Chondrocyte (in vitro differentiated cells): ENCODE measurements at regions not wholly inside any gene's neighbourhood (a gene's known extent, or its start where the extent isn't known, plus 50 kb on each side); places are given as distances from the start of the nearest gene placed in this dataset.

ENCODE experiments used
- DNase-seq: peaks from one replicate; pipeline ENCODE4 v3.0.0; 2021; ENCODE audit warnings: mixed read lengths, low spot score
- H3K27ac Mint-ChIP-seq: one replicate; pipeline ENCODE4 v1.8.0; 2021; ENCODE audit warnings: mild to moderate bottlenecking, moderate library complexity, mixed read lengths; ENCODE audit not compliant: unreplicated experiment
- H3K27me3 Mint-ChIP-seq: 2 replicates; pipeline ENCODE4 v1.8.0; 2021; ENCODE audit warnings: low read depth, mixed read lengths
- H3K36me3 Mint-ChIP-seq: 2 replicates; pipeline ENCODE4 v1.8.0; 2021; ENCODE audit warnings: low read depth, mixed read lengths
- H3K4me1 Mint-ChIP-seq: 2 replicates; pipeline ENCODE4 v1.8.0; 2021; ENCODE audit warnings: low read depth, mild to moderate bottlenecking, mixed read lengths
- H3K4me3 Mint-ChIP-seq: one replicate; pipeline ENCODE4 v1.8.0; 2021; ENCODE audit warnings: mild to moderate bottlenecking, moderate library complexity, mixed read lengths; ENCODE audit not compliant: unreplicated experiment
- H3K9me3 Mint-ChIP-seq: 2 replicates; pipeline ENCODE4 v1.8.0; 2021; ENCODE audit warnings: low read depth, mixed read lengths
- CTCF ChIP-seq: fragments of 200-600 bp; sonication (generic); IDR thresholded peaks from 2 replicates; pipeline ENCODE4 v1.5.0; 2021; ENCODE audit warnings: antibody characterized with exemption, mild to moderate bottlenecking, moderate library complexity

- no peak overlapping the region for H3K4me3 Mint-ChIP-seq
- H3K9me3 Mint-ChIP-seq = no peaks in the 10 kb centered on the region
- H3K27ac Mint-ChIP-seq = no peak overlapping the region
- no peaks in the 10 kb centered on the region for H3K4me1 Mint-ChIP-seq
- peak; percentile 89 for TF ChIP-seq CTCF
- H3K27me3 Mint-ChIP-seq = no peaks in the 10 kb centered on the region
- no peaks in the 10 kb centered on the region for H3K36me3 Mint-ChIP-seq
- no peak for DNase-seq
Observed at GRCh38 chr1:117284399-117285215, 73.9 kb upstream of the VTCN1 start.

- Mint-ChIP-seq H3K9me3 (no peaks in the 10 kb centered on the region), H3K27ac (no peak overlapping the region), H3K36me3 (no peaks in the 10 kb centered on the region), H3K4me1 (no peaks in the 10 kb centered on the region), H3K4me3 (no peak overlapping the region), H3K27me3 (no peaks in the 10 kb centered on the region)
- no peak for DNase-seq
- TF ChIP-seq CTCF = no peak
Observed at GRCh38 chr1:117278531-117278930, 67.8 kb upstream of the VTCN1 start.

- H3K4me3 Mint-ChIP-seq = no peak overlapping the region
- DNase-seq = no peak
- H3K36me3 Mint-ChIP-seq = no peaks in the 10 kb centered on the region
- H3K27ac Mint-ChIP-seq = no peak overlapping the region
- H3K9me3 Mint-ChIP-seq = peaks cover 3% of the 10 kb centered on the region
- H3K27me3 Mint-ChIP-seq = no peaks in the 10 kb centered on the region
- no peaks in the 10 kb centered on the region for H3K4me1 Mint-ChIP-seq
- no peak for TF ChIP-seq CTCF
Observed at GRCh38 chr1:117275055-117275454, 64.3 kb upstream of the VTCN1 start.

GRCh38 chr1:117271959-117272358 is 61.2 kb upstream of the VTCN1 start:
- Mint-ChIP-seq H3K4me1 (peaks cover 4% of the 10 kb centered on the region), H3K9me3 (peaks cover 3% of the 10 kb centered on the region), H3K27me3 (no peaks in the 10 kb centered on the region), H3K4me3 (no peak overlapping the region), H3K27ac (no peak overlapping the region), H3K36me3 (no peaks in the 10 kb centered on the region)
- no peak for TF ChIP-seq CTCF
- no peak for DNase-seq

GRCh38 chr1:117271129-117271528 is 60.4 kb upstream of the VTCN1 start:
- no peak for DNase-seq
- no peaks in the 10 kb centered on the region for H3K27me3 Mint-ChIP-seq
- H3K9me3 Mint-ChIP-seq = peaks cover 3% of the 10 kb centered on the region
- no peak overlapping the region for H3K4me3 Mint-ChIP-seq
- H3K27ac Mint-ChIP-seq = no peak overlapping the region
- H3K36me3 Mint-ChIP-seq = no peaks in the 10 kb centered on the region
- TF ChIP-seq CTCF = no peak
- H3K4me1 Mint-ChIP-seq = peaks cover 4% of the 10 kb centered on the region
